Jurkat, Clone E6-1 (cell line): ENCODE measurements at regions not wholly inside any gene's neighbourhood (a gene's known extent, or its start where the extent isn't known, plus 50 kb on each side); places are given as distances from the start of the nearest gene placed in this dataset.

ENCODE experiments used
- DNase-seq: peaks from one replicate; pipeline ENCODE4 v3.0.0-alpha.2; 2011; ENCODE audit warnings: low read depth, low spot score
- H3K4me3 ChIP-seq: 2 replicates; pipeline ENCODE4 v1.5.1; 2011; ENCODE audit warnings: mild to moderate bottlenecking, low read length, control low read depth, moderate library complexity

GRCh38 chr3:70752051-70752450 is 439.6 kb upstream of the MDFIC2 start:
- H3K4me3 ChIP-seq, result no peak overlapping the region
- no peak for DNase-seq

DNA sequence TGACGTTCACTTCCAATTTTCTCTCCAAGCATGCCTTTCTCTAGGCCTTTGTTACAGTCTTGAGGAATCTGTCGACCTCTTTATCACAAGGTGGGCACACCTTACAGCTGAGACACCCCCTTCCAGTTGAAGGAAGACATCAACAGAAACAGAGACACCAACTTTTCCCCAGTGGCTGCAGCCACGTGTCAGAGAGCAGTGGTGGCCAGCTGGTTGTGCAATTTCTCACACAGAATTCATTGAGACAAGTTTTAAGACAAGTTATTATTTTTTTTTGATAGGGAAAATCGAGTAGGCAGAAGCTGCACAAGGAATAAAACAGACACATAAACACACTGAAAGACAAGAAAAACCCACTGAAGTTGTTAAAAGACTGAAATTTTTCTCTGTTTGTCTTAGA is 436.7 kb upstream of the MDFIC2 start:
- H3K4me3 ChIP-seq, result no peak overlapping the region
- DNase-seq, result no peak

DNA sequence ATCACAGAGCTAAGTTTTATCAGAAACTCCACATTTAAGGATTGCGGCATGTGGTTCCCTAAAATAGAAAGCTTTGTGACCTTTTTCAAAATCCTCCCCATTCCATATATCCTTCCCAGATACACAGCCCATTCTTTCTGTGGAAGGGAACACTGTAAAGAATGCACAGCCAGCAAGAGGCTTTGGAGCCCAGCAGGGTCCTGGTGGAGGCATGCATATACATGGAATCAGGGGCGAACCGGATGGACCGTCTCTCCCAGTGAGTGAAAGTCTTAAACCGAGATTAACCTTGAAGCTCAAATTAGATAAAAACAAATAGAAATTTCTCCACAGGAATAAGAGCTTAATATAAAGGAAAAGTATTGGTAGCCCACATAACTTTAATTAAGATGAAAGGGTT is 436.2 kb upstream of the MDFIC2 start:
- no peak overlapping the region for H3K4me3 ChIP-seq
- DNase-seq, result no peak

DNA sequence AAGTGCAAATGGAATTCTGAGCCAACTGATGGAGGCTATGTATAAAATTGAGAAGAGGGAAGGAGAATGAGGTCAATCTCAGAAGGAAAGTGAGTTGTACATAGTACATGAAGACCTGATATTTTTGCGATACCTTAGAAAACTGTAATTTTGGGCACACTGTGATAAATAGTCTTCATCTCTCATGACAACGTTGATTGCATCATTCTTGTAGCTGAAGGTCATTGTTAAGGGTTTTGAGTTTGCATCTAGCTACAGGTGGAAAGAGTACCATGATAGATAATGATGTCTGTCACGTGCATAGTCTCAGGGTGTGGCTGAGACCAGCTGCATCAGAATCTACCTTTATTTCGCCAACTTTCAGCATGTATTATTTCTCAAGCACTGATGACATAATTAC is 435.4 kb upstream of the MDFIC2 start:
- no peak overlapping the region for H3K4me3 ChIP-seq
- DNase-seq, result no peak

- DNase-seq, result no peak
- no peak overlapping the region for H3K4me3 ChIP-seq
These were observed 432.1 kb upstream of the MDFIC2 start for GRCh38 chr3:70744536-70744935.

DNA sequence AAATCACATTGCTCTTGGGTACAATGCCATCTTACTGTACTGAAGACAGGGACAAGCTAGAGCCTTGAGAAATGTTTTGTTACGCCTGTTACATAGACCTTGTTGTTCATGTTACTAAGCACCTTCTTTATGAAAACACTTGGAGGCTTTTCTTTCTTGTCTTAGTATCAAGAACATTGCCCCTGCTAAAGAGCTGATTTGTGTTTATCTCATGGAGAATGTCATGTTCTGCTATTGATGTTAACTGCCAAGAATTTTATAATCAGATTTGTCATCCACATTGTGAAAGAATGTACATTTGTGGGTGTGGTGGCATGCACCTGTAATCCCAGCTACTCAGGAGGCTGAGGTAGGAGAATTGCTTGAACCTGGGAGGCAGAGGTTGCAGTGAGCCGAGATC is 431.3 kb upstream of the MDFIC2 start:
- no peak overlapping the region for H3K4me3 ChIP-seq
- DNase-seq, result no peak

GRCh38 chr3:70742081-70742480 is 429.6 kb upstream of the MDFIC2 start:
- H3K4me3 ChIP-seq, result no peak overlapping the region
- DNase-seq, result no peak

GRCh38 chr3:70740872-70741271 is 428.4 kb upstream of the MDFIC2 start:
- H3K4me3 ChIP-seq, result no peak overlapping the region
- DNase-seq, result no peak

DNA sequence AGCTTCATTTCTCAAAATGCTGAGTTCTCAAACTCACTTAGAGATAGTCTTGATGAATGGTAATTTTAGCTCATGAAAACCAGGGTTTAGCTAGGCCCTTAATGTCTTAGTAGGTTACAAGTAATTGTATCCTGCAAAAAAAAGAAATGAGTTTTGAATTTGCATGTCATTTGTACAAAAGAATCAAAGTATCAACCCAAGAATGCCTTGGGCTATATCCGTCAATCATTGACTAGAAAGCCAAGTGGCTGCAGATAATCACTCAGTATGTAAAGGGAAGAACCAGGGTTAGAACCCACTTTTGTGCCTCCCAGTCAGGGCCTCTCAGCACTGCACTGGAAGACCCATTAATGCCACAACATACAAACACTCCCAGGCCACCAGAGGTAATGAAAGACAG is 427.6 kb upstream of the MDFIC2 start:
- no peak overlapping the region for H3K4me3 ChIP-seq
- DNase-seq, result no peak

DNA sequence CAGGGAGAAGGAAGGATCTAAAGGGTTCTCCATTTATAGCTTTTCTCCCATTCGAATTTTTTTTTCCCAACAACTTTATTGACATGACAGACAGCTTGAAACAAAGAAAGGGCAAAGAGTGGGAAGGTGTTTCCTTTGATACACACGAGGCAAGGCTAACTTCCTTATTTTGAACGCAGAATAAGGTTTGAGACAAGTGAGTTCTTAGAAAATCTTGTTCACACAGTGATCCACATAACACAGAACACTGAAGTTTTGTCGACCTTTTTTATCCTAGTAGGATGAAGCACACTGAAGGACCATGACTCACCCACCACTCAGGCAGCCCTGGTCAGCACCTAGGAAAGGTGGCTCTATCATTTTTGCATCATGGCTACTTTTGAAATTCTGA is 425.8 kb upstream of the MDFIC2 start:
- DNase-seq, result no peak
- no peak overlapping the region for H3K4me3 ChIP-seq

DNA sequence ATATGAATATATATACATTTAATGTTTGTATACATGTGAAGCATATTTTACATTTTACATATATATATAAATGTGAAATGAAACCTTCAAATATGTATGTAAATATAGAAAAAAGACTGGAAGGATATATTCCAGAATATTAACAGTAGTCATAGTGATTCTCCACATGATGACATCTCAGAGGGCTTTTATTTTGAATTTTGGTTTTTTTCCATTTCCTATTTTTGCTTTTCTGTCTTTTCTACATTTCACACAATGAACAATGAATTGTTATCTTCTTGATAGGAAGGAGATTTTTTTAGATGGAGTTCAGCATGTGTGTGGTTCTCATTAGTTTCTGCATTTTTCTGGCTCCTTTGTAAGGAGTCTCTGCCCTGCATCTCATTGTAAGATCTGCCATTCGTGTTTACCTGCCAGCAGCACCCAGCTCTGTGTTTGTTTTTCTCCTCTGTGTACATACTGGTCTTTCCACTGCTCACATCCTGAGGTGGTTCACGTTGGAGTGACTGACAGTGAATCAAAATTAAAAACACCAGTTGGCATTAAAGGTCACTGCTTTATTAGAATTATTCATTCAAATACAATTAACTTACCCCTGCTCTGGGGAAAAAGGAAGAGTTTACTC is 425.3 kb upstream of the MDFIC2 start:
- H3K4me3 ChIP-seq, result no peak overlapping the region
- DNase-seq, result no peak

DNA sequence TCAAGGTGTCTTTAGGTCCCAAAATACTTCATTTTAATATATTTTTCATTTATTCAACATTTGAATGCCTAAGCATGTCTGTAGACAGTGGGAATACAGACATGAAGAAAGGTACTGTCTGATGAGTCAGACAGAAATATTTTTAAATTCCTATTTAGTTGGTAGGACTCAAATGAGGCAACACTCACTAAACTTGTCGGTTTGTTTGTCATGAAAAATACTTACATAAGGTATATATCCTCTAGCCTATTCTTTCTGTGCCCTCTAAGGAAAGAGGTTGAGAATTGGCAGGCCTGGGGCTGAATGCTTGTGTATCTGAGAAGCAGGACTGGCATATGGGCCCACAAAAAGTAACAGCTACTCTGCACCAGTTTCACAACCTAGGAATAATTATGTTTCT is 423.6 kb upstream of the MDFIC2 start:
- H3K4me3 ChIP-seq, result no peak overlapping the region
- no peak for DNase-seq

DNA sequence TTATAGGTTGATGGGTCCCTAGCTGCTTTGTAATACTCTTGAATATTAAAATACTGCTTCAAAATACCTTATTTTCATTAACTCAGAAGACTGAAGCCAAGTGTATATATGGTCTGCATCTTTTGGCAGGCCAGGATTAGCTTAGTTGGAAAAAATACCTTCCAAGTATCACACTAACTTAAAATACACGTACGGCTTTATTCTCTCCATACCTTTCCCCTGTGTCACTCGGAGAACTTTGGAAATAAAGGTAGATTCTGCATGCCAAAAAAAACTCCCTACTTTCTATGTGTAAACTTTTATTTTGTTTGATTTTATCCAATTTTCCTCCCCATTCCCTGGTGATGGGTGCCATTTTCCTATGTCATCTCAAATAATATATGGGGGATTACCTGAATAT is 422.3 kb upstream of the MDFIC2 start:
- DNase-seq, result no peak
- H3K4me3 ChIP-seq, result no peak overlapping the region

DNA sequence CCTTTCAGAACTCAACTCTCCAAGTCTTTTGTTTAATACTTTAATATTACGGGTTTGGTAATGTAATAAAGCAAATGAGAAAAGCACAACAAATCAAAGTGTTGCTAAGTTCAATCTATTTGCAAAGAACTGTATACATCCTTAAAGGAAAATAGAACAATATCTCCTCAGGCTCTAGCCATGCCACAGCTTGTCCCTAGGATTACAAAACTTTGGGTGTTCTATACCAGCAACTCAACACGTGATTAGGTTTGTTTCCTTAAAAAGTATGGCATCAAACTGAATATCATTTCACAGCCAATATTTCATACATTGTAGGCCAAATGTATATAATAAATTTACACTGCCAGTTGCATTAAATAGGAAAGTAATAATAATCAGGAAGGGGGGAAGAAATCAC is 418.6 kb upstream of the MDFIC2 start:
- DNase-seq, result no peak
- H3K4me3 ChIP-seq, result no peak overlapping the region

GRCh38 chr3:70729845-70730244 is 417.4 kb upstream of the MDFIC2 start:
- no peak overlapping the region for H3K4me3 ChIP-seq
- DNase-seq, result no peak

DNA sequence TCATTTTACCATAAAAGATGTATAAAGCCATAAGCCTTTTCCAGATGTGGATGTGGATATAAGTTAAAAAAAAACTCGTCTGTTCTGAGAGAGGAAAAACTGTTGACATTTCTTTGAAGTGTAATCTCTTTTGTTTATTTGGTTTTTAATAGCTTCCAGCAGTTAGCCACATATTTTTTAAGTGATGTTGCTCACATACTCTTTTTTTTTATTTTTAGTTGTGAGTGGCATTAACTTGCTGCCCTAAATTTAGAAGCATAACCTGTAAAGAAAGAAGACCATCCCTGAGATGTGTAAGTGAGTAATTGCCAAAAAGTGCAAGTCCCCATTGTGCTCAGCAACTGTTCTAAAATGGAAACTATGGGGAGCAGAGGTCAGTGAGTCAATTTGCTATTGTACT is 415.9 kb upstream of the MDFIC2 start:
- H3K4me3 ChIP-seq, result no peak overlapping the region
- no peak for DNase-seq

GRCh38 chr3:70726961-70727360 is 414.5 kb upstream of the MDFIC2 start:
- no peak overlapping the region for H3K4me3 ChIP-seq
- DNase-seq, result no peak

DNA sequence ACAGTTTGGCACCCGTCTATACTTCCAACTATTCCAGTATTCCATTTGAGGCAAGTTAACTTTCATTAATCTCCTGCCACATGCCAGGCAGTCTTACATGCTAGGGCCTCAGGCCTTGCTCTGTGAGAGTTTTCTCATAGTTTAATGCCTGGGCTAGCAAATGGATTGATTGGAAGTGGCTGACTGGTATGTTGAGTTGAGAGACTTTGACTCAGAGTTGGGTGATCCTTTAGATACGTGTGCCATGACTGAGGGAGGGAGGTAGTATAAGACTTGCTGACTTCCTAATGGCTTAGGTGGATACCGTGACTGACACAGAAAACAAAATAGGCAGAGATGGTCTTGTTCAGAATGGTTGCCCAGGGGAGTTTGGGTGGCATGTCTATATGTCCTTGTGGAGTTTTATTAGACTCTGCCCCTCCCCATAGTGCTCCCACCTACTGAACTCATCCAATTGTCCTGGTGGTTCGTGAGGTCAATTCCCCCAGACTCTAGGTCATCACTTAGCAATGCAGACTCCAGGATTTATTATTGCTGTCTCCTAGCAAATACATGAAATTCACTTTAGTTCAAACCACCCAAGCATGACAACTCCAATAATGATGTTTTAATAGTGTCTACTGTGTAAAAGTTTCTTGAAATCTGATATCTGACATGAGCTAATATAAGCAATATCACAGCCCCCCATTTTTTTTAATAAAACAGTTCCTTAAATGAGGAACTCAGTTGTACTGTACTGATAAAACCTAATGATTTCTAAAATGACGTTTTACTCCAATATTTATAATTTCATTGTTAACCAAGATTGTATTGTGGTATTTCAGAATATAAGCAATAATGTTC is 413.9 kb upstream of the MDFIC2 start:
- H3K4me3 ChIP-seq, result no peak overlapping the region
- DNase-seq, result no peak

GRCh38 chr3:70722018-70722417 is 409.6 kb upstream of the MDFIC2 start:
- no peak overlapping the region for H3K4me3 ChIP-seq
- DNase-seq, result no peak

GRCh38 chr3:70716832-70717231 is 404.4 kb upstream of the MDFIC2 start:
- peak; percentile 4 for DNase-seq
- H3K4me3 ChIP-seq, result no peak overlapping the region

DNA sequence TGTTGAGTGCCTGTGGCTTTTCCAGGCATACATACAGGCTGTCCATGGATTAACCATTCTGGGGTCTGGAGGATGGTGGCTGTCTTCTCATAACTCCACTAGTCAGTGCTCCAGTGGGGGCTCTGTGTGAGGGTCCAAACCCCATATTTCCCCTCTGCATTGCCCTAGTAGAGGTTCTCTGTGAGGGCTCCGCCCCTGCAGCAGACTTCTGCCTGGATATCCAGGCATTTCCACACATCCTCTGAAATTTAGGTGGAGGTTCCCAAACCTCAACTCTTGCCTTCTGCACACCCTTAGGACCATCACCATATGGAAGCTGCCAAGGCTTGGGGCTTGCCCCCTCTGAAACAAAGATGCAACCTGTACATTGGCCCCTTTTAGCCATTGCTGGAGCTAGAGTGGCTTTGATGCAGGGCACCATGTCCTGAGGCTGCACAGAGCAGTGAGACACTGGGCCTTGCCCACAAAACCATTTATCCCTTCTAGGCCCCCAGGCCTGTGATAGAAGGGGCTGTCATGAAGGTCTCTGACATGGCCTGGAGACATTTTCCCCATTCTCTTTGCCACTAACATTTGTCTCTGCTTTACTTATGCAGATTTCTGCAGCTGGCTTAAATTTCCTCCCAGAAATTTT is 400.1 kb upstream of the MDFIC2 start:
- no peak overlapping the region for H3K4me3 ChIP-seq
- DNase-seq, result no peak
